GM21529 (cell line): ENCODE measurements at regions not wholly inside any gene's neighbourhood (a gene's known extent, or its start where the extent isn't known, plus 50 kb on each side); places are given as distances from the start of the nearest gene placed in this dataset.

Experiments
- ATAC-seq: cut with Tn5 transposase; IDR thresholded peaks from one replicate; pipeline ENCODE4 v1.9.1; 2021; ENCODE audit not compliant: unreplicated experiment

DNA sequence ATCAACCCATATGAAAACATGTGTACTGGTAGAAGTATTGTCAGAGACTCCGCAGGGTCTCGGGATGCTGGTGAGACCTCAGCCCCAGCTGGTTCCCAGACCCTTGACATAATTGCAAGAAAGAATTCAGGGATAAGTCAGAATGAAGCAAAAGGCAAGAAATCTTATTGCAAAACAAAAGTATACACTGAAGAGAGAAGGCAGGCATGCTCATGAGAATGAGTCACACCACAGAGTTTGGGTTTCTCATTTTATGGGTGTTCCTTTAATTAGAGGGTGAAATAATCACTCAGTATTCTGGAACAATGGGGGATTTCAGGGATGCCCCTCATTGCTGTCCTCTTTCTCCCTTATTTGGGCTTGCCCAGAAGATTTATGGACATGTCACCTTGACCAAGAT is 1423.8 kb upstream of the MIR17HG start:
- no peak for ATAC-seq

DNA sequence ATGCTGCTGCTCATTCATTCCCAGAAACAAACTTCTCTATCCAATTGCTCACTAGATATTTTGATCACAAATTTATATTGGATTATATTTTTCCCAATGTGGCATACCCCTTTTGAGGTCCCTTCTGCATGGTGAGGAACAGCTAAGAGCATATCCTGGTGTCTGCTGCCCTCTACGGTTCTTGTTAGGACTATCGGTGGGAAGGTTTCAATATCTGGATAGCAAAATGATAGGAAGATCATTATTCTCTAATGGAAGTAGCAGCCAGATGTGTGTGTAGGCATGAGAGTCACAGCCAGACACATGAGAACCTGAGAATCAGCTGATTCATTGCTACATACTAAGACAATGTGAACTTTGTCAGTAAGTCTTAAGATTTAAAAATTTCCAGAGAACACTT is 1422.4 kb upstream of the MIR17HG start:
- ATAC-seq = no peak

DNA sequence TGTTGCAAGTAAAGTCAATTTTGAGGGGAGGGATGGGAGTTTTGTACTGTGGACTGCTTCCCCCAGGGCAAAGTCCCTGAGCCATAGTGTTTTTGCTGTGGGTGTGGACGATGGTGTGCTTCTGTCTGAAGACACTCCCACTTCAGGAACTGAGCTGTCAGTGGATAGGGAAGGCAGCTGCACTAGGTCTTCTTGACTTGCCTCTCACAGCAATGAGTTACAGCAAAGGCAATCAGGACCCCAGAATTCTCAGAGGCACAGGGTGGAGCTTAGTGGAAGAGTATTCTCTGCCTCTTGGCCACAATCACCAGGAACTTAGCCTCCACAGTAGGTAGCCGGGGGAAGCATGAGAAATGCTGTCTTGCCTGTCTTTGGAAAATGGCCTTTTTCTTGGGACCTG is 1416.6 kb upstream of the MIR17HG start:
- ATAC-seq = no peak

DNA sequence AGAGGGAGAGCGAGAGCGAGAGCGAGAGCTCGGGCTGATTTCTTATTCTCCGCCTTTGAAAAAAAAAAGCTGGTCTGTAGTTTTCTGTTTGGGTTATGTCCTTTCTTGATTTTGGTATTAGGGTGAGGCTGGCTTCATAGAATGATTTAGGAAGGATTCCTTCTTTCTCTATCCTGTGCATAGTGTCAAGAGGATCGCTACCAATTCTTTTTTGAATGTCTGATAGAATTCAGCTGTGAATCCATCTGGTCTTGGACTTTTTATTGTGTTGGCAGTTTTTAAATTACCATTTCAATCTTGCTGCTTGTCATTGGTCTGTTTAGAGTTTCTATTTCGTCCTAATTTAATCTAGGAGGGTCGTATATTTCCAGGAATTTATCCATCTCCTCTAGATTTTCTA is 1414.6 kb upstream of the MIR17HG start:
- ATAC-seq = no peak

DNA sequence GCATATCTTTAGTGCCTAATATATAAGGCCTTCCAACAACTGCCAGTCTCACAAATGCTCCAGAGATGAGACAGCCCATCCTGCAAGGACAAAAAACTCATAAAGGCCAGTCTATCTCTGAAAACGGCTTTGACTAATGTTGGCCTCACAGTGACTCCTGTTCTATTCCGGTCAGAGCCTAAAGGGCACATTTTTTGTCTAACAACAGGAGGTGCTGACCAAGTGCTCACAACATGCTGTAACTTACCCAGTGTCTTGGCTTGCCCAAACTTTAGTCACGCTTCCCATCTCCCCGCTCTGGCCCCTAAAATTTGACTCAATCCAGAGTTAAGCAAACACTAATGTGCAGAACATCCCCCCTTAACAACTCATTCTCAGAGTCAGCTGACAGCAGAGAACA is 1411.2 kb upstream of the MIR17HG start:
- no peak for ATAC-seq

DNA sequence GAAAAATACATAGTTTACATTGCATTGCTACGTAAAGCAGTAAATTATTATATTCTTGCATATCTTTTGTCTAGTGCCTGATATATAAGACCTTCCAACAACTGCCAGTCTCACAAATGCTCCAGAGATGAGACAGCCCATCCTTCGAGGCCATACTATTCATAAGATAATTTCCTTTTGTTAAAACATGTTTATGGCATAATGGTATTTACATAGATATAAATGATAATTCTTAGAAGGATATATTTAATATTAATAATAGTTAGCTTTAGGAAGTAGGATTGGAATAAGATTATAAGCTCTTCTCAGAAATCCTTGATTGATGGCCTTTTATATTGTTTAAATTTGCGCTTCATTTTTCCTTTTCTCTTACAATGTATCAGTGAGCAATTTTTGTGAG is 1410.1 kb upstream of the MIR17HG start:
- ATAC-seq = no peak

DNA sequence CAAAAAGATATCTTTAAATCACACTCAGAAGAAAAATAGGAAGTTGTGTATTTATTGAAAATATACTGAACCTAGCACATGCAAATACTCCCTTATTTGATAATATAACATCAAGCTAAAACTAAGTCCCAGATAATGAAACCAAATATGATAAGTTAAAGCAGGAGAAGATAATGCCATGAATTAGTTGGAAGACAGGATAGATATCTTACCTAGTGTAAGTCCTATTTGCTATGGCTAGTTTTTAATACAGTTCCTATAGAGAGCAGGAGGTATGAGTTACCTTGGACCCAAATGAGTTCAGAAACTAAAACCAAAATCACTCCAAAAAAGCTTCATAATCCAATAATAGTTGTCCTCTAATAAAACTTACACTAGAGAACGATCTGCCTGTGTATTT is 1407.1 kb upstream of the MIR17HG start:
- no peak for ATAC-seq

DNA sequence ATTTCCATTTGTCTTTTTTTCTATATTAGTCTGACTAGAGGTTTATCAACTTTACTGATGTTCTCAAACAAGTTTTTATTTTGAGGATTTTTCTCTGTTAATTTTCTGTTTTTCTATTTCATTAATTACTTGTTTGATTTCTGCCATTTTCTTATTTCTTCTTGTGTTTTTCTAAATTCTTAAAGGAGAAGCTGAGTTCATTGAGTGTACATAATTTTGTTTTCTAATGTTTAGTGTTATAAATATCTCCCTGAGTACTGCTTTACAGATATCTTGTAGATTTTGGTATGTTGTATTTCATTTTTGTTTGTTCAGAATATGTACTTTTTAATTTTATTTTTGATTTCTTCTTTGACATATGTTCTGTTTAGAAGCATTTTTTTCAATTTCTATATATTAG is 1404.3 kb upstream of the MIR17HG start:
- ATAC-seq = no peak

DNA sequence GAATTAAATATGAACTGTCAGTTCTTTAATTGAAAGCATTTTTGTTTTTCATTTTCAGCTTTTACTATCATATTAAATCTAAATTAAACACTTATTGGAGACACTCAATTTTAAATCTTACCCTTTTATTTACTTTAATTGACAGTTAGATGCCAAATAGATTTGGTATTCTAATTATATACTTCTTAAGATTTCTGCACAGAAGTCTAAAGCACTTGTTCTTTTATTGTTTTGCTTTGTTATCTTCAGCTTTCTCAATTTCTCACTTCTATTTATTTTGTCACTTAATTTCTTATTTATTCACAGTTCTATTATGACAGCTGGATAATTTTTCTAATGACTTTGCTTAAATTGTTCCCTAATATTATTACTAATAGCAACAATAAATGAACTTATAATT is 1397.3 kb upstream of the MIR17HG start:
- no peak for ATAC-seq

DNA sequence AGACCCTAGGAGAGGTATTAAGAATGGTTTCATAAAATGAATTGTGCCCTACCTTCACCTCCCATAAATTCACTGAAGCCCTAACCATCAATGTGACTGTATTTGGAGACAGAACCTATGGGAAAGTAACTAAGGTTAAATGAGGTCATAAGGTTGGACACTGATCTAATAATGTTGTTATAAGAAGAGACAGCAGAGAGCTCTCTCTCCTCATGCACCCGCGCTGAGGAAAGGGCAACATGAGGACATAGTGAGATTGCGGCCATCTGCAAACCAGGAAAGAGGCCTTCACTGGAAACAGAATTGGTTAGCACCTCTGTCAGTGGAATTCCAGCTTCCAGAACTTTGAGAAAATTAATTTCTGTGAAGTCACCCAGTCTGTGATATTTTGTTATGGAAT is 1396.1 kb upstream of the MIR17HG start:
- ATAC-seq = no peak

DNA sequence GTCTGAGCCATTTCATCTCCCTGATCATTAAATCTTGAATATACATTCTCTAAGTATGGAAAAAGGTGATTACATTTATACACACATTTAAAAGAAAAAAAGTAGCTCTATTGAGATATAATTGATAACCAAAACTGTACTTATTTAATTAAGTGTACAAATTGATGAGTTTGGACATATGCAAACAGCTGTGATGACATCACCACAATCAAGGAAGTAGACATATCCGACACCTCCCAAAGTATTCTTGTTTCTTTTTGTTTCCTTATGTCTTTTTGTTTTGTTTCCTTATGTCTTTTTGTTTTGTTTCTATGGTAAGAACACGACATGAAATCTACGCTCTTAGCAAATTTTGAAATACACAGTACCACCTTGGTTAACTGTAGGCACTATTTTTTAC is 1393.9 kb upstream of the MIR17HG start:
- ATAC-seq = no peak

DNA sequence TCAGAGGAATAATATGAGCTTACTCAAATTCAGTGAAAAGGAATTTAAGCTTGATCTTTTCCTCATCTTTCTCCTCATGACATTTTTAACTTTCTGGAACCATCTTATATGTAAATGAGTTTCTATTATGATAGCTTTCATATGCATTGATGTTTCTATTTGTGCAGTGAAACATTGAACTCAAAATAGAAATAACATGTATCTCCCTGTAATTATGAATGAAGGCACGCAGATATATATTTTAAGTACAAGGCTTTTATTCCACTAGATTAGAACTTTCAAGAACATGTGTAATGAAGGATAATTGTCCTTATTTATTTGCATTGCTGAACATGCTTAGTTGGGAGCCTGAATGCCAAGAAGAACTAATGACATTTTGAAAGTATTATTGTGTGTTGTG is 1391.7 kb upstream of the MIR17HG start:
- no peak for ATAC-seq

DNA sequence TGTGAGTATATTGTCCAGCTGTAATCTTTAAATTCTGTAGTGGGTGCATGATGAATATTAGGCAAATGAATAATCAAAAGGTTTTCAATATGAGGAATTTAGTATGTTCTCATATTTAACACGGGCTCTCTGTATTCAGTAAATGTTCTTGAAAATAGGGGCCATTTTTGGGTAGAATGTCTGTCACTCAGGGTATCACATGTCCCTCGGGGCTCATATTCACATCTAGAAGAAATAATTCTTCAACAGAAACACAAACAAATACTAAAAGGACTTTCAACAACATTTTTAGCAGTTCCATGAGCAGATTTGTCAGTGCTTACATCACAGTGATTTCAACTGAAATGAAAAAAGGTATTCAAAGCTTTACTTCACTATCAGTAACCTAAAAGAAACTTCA is 1388.4 kb upstream of the MIR17HG start:
- no peak for ATAC-seq

DNA sequence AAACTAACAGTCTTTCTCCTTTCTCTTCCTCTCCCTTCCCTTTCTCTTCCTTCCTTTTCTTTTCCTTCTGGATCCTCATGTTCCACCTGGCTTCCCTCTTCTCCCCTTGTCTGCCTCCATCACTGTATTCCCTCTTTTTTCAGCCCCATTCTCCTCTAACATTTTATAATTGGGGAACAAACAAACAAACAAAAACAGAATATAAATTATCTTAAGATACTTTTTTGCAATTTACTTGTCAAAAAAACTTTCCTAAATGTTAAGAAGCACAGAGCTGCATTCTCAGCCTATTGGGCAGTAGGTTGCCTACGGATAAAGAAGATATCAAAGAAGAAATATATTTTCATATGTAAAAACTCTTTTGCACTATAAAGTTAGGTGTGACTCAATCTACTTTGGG is 1382.2 kb upstream of the MIR17HG start:
- ATAC-seq = no peak

DNA sequence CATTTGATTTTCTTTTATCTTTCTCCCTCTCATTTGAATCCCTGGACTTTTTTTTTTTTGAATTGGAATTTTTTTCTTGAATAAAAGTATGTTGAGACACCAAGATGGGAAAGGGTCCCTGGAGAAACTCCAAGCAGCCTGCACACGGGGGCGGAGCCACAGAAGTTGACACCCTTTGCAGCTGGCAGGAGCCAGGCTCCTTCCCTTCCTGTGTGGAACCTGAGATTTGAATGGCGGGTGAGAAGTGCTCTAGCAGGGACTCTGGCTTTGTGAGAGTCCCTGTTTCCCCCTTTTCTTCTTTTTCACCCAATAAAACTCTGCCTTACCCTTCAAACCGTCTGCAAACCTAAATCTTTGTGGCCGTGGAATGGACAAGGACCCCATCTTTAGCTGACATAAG is 1381.0 kb upstream of the MIR17HG start:
- ATAC-seq = no peak

DNA sequence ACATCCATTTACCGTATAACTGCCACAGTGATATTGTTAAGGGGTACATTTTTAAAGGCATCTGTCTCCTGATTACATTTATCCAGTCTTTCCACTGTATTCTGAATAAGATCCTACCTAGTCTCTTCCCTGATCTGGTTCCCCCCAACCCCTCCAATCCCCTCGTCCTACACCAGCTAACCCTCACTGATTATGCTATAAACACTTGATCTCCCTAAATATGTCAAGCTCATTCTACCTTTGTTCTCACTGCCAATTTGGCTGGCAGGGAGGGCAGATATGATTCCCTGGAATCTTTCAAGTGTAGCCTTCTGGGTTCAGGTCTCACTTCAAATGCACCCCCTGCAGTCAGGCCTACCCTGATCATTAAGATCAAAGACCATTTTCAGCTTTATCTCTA is 1379.8 kb upstream of the MIR17HG start:
- no peak for ATAC-seq

DNA sequence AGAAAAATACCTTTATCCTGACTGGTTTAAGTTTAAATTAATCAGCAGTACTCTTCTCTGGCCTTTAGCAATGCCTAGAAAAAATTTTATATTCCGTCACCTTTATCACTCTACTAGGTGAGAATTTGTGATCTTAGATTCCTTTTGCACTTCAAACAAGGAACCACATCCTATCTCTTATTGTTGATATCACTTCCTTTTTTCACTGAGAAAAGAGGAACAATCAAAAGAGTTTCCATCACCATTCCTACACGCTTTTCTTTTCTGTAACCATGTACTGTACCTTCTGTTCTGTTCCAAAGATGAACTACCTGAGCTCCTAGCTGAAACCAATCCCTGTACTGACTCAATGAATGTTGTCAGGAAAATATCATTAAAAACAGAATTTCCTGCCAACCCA is 1379.0 kb upstream of the MIR17HG start:
- ATAC-seq = no peak

DNA sequence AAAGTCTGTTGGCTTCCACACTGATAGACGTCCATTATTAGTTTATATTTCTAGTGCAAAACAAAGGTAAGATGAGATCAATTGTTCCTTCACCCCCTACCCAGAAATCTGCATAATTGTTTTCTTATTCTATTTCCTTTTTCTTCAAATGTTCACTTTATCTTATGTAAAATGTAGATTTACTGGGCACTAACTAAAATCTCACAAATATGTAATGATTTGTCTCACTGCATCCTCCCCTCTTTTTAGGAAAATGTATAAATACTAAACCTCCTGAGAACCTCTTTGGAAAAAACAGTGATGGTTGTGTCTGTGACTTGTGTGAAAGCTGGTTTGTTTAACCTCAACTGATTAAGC is 1377.2 kb upstream of the MIR17HG start:
- no peak for ATAC-seq

DNA sequence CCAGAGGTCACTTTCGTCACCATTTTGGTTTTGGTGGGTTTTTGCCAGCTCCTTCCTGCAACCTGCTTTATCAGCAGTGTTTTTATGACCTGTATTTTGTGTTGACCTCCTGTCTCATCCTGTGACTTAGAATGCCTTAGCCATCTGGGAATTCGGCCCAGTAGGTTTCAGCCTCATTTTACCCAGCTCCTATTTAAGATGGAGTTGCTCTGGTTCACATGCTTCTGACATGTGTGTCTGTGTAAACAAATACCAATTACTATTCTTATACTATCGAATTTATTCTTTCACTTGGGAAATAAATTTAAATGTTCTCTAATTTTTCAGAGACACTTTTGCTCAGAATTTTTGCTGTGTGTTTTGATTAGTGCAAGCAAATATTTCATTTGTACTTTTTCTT is 1370.3 kb upstream of the MIR17HG start:
- ATAC-seq = no peak

DNA sequence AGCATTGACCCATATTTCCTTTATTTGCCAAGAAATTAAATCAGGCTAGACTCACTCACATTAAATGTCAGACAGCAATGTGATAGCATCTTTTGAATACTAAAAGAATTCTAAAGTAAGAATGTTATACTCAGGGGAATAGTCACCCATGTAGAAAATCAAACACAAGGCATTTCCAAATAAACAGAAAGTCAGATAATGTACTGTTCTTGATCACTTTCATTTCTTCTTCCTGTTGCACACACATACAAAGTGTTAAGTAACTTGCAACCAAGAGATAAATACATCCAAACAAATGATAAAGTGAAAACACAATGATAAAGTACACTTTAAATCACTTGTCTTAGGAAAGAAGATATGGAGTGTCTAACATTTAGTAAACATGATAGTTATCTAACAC is 1366.6 kb upstream of the MIR17HG start:
- ATAC-seq = no peak

DNA sequence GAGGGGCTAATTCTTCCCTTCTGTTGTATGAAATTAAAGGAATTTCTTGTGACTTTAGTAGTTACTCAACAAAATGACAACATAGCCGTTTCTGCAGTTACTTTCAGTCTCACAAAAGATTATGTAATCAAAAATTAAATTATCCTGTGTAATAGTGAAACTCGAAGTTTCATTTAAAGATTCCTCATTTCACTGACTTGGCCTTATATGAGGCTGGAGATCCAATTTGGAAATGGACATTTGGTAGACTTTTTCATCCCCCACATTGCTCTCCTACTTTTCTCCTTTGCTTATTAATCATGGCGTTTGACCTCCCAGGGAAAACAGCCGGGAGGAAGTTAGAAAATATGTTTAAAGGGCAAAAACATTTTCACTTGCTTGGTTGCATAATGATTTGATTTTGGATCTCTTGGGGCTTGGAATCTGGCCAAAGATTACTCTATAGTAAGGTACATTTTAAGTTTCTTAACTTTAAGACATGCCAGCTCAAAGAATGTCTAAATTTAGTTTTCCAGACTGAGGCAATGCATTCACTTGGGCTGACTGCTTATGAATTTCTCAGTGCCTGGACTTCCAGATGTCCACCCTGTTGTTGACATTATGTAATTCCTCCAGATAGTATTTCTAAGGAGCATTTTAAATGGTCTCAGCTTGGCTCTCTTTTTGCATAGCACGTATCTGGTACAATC is 1364.9 kb upstream of the MIR17HG start:
- ATAC-seq = no peak

DNA sequence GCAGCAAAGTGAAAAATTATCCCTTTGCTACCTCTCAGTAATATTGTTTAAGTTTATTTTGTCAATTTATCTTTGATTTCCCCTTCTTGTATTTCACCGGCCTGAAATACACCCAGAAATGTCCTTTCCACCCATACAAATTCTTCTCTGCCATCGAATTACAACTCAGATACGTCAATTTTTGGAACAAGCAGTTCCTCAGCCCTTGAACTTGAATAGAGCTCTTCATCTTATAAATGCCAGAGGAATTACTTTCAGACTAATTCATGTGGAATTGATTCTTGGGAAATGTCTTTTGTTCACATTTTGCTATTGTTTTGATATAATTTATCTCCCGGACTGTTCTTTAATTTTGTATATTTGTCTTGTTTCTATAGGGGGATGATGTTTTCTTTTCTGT is 1359.3 kb upstream of the MIR17HG start:
- no peak for ATAC-seq

DNA sequence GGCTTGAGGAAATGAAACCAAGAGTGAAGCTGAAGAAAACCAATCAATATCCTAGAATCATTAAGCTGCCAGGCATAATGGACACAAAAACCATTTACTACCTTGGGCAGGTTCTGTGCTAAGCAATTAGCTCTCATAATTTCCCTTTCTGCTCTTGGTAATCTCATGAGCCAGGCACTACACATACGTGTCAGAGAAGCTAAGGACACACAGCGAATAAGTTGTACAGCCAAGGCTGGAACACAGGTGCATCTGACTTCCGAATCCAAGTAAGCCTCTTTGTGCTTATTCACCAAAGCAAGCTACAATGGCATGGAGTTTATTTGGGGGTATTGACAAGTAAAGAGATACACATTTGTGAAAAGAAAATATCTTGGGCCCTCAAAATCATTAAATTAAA is 1343.9 kb upstream of the MIR17HG start:
- no peak for ATAC-seq

DNA sequence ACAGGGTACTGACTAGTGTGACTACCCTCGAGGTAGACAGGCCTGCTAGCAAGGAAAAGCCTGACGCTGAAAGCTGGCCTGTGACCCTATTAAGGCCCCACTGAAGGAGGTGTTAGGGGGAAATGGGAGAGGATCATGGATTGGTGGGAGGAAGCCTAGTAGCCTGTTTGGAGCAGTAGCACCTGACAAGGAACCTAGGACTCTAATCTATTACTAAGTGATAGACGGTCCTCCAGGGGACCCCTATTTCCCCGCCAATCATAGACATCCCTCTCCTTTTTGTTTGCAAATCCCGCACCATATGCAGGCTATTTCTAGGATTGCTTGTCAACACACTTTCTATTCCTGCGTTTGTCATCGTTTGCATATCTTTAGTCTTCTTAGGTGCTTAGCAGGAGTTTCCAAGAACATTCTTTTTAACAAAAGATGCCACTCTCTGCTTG is 1338.8 kb upstream of the MIR17HG start:
- ATAC-seq = no peak
